ENCODE measurements at regions not wholly inside any gene's neighbourhood (a gene's known extent, or its start where the extent isn't known, plus 50 kb on each side); places are given as distances from the start of the nearest gene placed in this dataset.

DNA sequence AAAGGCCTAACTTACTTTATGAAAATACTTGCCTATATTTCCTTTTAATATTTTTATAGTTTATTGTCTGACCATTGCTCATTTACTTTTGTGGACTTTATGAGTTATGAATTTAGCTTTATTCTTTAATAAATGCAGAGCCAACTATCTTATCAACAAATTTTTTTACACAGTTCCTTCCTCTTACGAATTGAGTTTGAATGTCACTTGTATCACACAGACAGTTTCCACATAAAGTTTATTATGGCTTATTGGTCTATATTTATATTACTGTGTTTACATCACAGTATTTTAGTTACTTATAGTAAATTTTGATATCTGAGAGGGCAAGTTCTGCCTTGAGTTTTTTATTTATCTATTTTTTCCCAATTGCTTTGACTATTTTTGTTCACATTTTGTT, 450.6 kb downstream of the C4orf33 start:
- no peak overlapping the region for H3K27ac ChIP-seq (ENCODE audit: low read length)
- H2AFZ ChIP-seq (ENCODE audit: low read depth, low read length), result no peak overlapping the region
- no peaks in the 10 kb centered on the region for H3K27me3 ChIP-seq (ENCODE audit: low read depth, low read length)
- TF ChIP-seq, protein P1, sequence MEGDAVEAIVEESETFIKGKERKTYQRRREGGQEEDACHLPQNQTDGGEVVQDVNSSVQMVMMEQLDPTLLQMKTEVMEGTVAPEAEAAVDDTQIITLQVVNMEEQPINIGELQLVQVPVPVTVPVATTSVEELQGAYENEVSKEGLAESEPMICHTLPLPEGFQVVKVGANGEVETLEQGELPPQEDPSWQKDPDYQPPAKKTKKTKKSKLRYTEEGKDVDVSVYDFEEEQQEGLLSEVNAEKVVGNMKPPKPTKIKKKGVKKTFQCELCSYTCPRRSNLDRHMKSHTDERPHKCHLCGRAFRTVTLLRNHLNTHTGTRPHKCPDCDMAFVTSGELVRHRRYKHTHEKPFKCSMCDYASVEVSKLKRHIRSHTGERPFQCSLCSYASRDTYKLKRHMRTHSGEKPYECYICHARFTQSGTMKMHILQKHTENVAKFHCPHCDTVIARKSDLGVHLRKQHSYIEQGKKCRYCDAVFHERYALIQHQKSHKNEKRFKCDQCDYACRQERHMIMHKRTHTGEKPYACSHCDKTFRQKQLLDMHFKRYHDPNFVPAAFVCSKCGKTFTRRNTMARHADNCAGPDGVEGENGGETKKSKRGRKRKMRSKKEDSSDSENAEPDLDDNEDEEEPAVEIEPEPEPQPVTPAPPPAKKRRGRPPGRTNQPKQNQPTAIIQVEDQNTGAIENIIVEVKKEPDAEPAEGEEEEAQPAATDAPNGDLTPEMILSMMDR (IDR thresholded peaks at IDR 0.05; ENCODE audit: low read depth, low read length), result no peak
- H3K9ac ChIP-seq (ENCODE audit: low read length), result no peak overlapping the region
- no peaks in the 10 kb centered on the region for H3K36me3 ChIP-seq (replicated peaks; ENCODE audit: low read depth, low read length)
- no peaks in the 10 kb centered on the region for H4K20me1 ChIP-seq (ENCODE audit: insufficient read depth, low read length)
- no peaks in the 10 kb centered on the region for H3K9me3 ChIP-seq (ENCODE audit: insufficient read depth, low read length)
- H3K4me1 ChIP-seq (ENCODE audit: low read length), result no peaks in the 10 kb centered on the region
- H3K79me2 ChIP-seq (ENCODE audit: low read length), result no peaks in the 10 kb centered on the region
- H3K4me3 ChIP-seq (ENCODE audit: low read length), result no peak overlapping the region
- no peak overlapping the region for H3K4me2 ChIP-seq (ENCODE audit: low read length)

DNA sequence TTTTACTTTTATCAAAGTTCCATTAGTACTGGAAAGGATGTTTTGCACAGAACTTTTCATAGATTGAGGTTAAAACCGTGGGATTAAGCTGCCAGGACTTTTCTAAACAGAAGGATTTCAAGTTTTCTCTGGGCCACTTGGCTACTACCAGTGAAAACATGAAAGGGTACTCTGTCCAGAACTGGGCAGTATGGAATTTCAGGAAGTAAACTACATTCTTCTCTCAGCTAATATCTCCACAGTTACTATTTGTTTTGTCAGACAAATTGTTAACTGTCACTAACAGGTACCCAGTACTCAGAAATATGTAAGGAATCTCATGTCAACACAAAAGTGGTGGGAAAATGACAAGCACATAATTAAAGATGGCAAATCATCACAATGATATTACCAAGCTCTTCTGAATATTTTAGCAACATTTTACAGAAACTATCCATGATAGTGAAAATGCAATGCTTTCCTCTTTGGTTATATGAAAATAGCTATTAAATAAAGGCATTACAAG, 454.4 kb downstream of the C4orf33 start:
- no peak overlapping the region for H2AFZ ChIP-seq (ENCODE audit: low read depth, low read length)
- H3K27me3 ChIP-seq (ENCODE audit: low read depth, low read length), result no peaks in the 10 kb centered on the region
- H3K27ac ChIP-seq (ENCODE audit: low read length), result no peak overlapping the region
- H3K4me2 ChIP-seq (ENCODE audit: low read length), result no peak overlapping the region
- no peaks in the 10 kb centered on the region for H3K36me3 ChIP-seq (replicated peaks; ENCODE audit: low read depth, low read length)
- no peaks in the 10 kb centered on the region for H3K79me2 ChIP-seq (ENCODE audit: low read length)
- no peak overlapping the region for H3K4me3 ChIP-seq (ENCODE audit: low read length)
- H3K9ac ChIP-seq (ENCODE audit: low read length), result no peak overlapping the region
- no peaks in the 10 kb centered on the region for H4K20me1 ChIP-seq (ENCODE audit: insufficient read depth, low read length)
- TF ChIP-seq, protein P1 (IDR thresholded peaks at IDR 0.05; ENCODE audit: low read depth, low read length), result no peak
- H3K9me3 ChIP-seq (ENCODE audit: insufficient read depth, low read length), result no peaks in the 10 kb centered on the region
- H3K4me1 ChIP-seq (ENCODE audit: low read length), result no peaks in the 10 kb centered on the region

DNA sequence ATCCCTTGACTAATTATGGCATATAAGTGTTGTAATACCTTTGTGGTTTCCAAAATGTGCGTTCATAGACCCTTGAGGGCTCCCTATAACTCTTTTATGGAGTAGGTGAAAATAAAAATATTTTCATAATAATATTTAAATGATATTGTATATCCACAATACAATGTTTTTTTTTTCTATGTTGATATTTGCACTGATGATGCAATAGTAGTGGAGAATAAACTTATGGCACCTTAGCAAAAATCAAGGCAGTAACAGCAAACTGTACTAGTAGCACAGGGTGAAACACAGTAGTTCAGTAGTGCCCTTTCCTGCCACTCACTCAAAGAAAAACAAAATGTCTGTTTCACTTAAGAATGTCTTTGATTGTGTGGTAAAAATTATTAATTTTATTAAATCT, 465.3 kb downstream of the C4orf33 start:
- no peak overlapping the region for H3K27ac ChIP-seq (ENCODE audit: low read length)
- H3K4me2 ChIP-seq (ENCODE audit: low read length), result no peak overlapping the region
- H3K36me3 ChIP-seq (replicated peaks; ENCODE audit: low read depth, low read length), result no peaks in the 10 kb centered on the region
- no peak overlapping the region for H3K4me3 ChIP-seq (ENCODE audit: low read length)
- H3K4me1 ChIP-seq (ENCODE audit: low read length), result no peaks in the 10 kb centered on the region
- TF ChIP-seq, protein P1 (IDR thresholded peaks at IDR 0.05; ENCODE audit: low read depth, low read length), result no peak
- no peak for TF ChIP-seq EZH2phosphoT487 (IDR thresholded peaks at IDR 0.05; ENCODE audit: low read depth)
- no peaks in the 10 kb centered on the region for H3K79me2 ChIP-seq (ENCODE audit: low read length)
- H3K27me3 ChIP-seq (ENCODE audit: low read depth, low read length), result no peaks in the 10 kb centered on the region
- no peak overlapping the region for H3K9ac ChIP-seq (ENCODE audit: low read length)
- H3K9me3 ChIP-seq (ENCODE audit: insufficient read depth, low read length), result no peaks in the 10 kb centered on the region
- H4K20me1 ChIP-seq (ENCODE audit: insufficient read depth, low read length), result no peaks in the 10 kb centered on the region
- no peak overlapping the region for H2AFZ ChIP-seq (ENCODE audit: low read depth, low read length)

DNA sequence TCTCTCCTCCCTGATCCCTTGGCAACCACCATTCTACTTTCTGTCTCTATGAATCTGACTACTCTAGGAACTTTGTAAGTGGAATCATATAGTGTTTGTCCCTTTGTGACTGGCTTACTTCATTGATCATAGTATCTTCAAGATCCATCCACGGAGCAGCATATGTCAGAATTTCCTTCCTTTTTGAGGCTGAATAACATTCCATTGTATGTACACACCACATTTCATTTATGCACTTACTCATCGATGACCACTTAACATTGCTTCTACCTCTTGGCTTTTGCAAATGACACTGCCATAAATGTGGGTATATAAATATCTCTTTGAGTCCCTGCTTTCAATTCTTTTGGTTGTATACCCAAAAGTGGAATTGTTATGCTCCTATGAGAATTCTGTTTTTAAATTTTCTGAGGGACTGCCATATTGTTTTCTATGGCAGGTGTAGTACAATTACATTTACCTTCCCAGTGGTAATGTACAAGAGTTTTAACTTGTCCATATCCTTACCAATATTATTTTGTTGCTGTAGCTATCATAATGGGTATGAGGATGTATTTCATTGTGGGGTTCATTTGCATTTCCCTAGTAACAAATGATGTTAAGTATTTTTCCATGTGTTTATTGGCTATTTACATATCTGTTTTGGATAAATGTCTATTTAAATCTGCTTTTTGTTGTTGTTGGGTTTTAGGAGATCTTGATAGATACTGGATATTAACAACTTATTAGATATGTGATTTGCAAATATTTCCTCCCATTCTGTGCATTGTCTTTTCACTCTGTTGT, 466.1 kb downstream of the C4orf33 start:
- Histone ChIP-seq H3K4me3 (ENCODE audit: low read length) (no peak overlapping the region), H3K36me3 (replicated peaks; ENCODE audit: low read depth, low read length) (no peaks in the 10 kb centered on the region), H4K20me1 (ENCODE audit: insufficient read depth, low read length) (no peaks in the 10 kb centered on the region), H3K27me3 (ENCODE audit: low read depth, low read length) (no peaks in the 10 kb centered on the region), H3K79me2 (ENCODE audit: low read length) (no peaks in the 10 kb centered on the region), H3K4me1 (ENCODE audit: low read length) (no peaks in the 10 kb centered on the region), H3K9ac (ENCODE audit: low read length) (no peak overlapping the region), H3K4me2 (ENCODE audit: low read length) (no peak overlapping the region), H3K27ac (ENCODE audit: low read length) (no peak overlapping the region), H2AFZ (ENCODE audit: low read depth, low read length) (no peak overlapping the region), H3K9me3 (ENCODE audit: insufficient read depth, low read length) (no peaks in the 10 kb centered on the region)
- no peak for TF ChIP-seq EZH2phosphoT487 (IDR thresholded peaks at IDR 0.05; ENCODE audit: low read depth)
- TF ChIP-seq, protein P1 (IDR thresholded peaks at IDR 0.05; ENCODE audit: low read depth, low read length), result no peak

All from OCI-LY3 (cell line).